ENCODE measurements at regions not wholly inside any gene's neighbourhood (a gene's known extent, or its start where the extent isn't known, plus 50 kb on each side); places are given as distances from the start of the nearest gene placed in this dataset.

- no peaks in the 10 kb centered on the region for H3K36me3 ChIP-seq (ENCODE audit: insufficient read depth, low read length)
- Mint-ChIP-seq H3K4me1 (ENCODE audit: low read depth) (no peaks in the 10 kb centered on the region), H3K27me3 (no peaks in the 10 kb centered on the region), H3K4me3 (no peak overlapping the region), H3K9me3 (peaks cover 12% of the 10 kb centered on the region), H3K27ac (no peak overlapping the region), H3K36me3 (ENCODE audit: low read depth) (no peaks in the 10 kb centered on the region)
- POLR2A ChIA-PET: no interaction called here
- H3K9me3 ChIP-seq (ENCODE audit: control insufficient read depth in 1 of 2, insufficient read depth in 1 of 2, low read length in 2 of 2): peaks cover 6 to 8% of the 10 kb centered on the region in 2 experiments
- H3K27me3 ChIP-seq (ENCODE audit: control insufficient read depth in 1 of 2, insufficient read depth in 2 of 2, low read length in 2 of 2): no peaks in the 10 kb centered on the region
- H3K4me1 ChIP-seq (ENCODE audit: insufficient read depth, low read length): no peaks in the 10 kb centered on the region
- H3K4me3 ChIP-seq (ENCODE audit: low read length): no peak overlapping the region
- TF ChIP-seq, protein P1, sequence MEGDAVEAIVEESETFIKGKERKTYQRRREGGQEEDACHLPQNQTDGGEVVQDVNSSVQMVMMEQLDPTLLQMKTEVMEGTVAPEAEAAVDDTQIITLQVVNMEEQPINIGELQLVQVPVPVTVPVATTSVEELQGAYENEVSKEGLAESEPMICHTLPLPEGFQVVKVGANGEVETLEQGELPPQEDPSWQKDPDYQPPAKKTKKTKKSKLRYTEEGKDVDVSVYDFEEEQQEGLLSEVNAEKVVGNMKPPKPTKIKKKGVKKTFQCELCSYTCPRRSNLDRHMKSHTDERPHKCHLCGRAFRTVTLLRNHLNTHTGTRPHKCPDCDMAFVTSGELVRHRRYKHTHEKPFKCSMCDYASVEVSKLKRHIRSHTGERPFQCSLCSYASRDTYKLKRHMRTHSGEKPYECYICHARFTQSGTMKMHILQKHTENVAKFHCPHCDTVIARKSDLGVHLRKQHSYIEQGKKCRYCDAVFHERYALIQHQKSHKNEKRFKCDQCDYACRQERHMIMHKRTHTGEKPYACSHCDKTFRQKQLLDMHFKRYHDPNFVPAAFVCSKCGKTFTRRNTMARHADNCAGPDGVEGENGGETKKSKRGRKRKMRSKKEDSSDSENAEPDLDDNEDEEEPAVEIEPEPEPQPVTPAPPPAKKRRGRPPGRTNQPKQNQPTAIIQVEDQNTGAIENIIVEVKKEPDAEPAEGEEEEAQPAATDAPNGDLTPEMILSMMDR (IDR thresholded peaks at IDR 0.05): no peak
- no peak for ATAC-seq (ENCODE audit: poor library complexity)
- CTCF ChIA-PET: no interaction called here
- intact Hi-C loops (cut with DNase I, micrococcal nuclease): no loop called here
- DNase-seq: no peak
- no peak overlapping the region for H3K27ac ChIP-seq (ENCODE audit: low read depth in 1 of 2, low read length in 2 of 2)
These were observed 674.3 kb upstream of the POU3F3 start for GRCh38 chr2:104179644-104180043.

DNA sequence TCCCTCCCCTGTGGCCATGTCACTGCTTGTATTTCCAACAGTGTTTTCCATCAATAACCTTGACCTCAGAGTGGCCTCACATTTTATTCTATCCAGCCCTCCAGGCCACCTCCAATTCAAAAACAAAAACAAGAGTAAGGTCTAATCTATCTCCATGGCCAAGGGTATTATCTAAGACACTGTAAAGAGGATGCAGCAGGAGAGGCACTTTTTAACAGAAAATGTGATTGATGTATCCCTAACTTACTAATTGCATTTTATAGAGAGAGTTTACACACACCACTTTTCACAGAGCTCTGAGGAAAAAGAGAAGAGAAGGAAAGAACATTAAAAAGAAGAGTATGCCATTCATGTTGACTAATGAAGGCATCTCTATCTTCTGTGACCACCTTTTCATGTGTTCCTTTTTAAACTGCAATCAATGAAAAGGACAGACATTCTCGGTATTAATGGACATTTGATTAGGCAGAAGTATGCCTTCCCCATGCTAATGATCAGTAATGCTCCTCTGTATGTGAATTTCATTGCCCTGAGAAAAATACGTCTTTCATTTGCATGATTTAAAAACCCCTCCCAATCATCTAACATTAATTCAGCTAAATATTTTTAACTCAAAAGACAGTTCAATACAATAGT, 653.3 kb upstream of the POU3F3 start:
- ATAC-seq (ENCODE audit: poor library complexity) (no peak), DNase-seq (no peak)
- Mint-ChIP-seq H3K4me3 (no peak overlapping the region), H3K27me3 (peaks cover 4% of the 10 kb centered on the region), H3K9me3 (peaks cover 3% of the 10 kb centered on the region), H3K4me1 (ENCODE audit: low read depth) (no peaks in the 10 kb centered on the region), H3K27ac (no peak overlapping the region), H3K36me3 (ENCODE audit: low read depth) (no peaks in the 10 kb centered on the region)
- TF ChIP-seq, protein P1 (IDR thresholded peaks at IDR 0.05): no peak
- H3K4me3 ChIP-seq (ENCODE audit: low read length): no peak overlapping the region
- H3K4me1 ChIP-seq (ENCODE audit: insufficient read depth, low read length): no peaks in the 10 kb centered on the region
- H3K27me3 ChIP-seq (ENCODE audit: control insufficient read depth in 1 of 2, insufficient read depth in 2 of 2, low read length in 2 of 2): no peaks in the 10 kb centered on the region
- intact Hi-C loops (cut with DNase I, micrococcal nuclease): no loop called here
- no peaks in the 10 kb centered on the region for H3K9me3 ChIP-seq (ENCODE audit: control insufficient read depth in 1 of 2, insufficient read depth in 1 of 2, low read length in 2 of 2)
- ChIA-PET POLR2A (no interaction called here), CTCF (no interaction called here)
- H3K27ac ChIP-seq (ENCODE audit: low read depth in 1 of 2, low read length in 2 of 2): no peak overlapping the region
- no peaks in the 10 kb centered on the region for H3K36me3 ChIP-seq (ENCODE audit: insufficient read depth, low read length)

GRCh38 chr2:104213758-104214157, 640.2 kb upstream of the POU3F3 start:
- H3K27me3 ChIP-seq (ENCODE audit: control insufficient read depth in 1 of 2, insufficient read depth in 2 of 2, low read length in 2 of 2): no peaks in the 10 kb centered on the region
- Mint-ChIP-seq H3K27ac (no peak overlapping the region), H3K4me1 (ENCODE audit: low read depth) (no peaks in the 10 kb centered on the region), H3K9me3 (peaks cover 3% of the 10 kb centered on the region), H3K4me3 (no peak overlapping the region), H3K27me3 (no peaks in the 10 kb centered on the region), H3K36me3 (ENCODE audit: low read depth) (no peaks in the 10 kb centered on the region)
- no peak for DNase-seq
- TF ChIP-seq, protein P1 (IDR thresholded peaks at IDR 0.05): no peak
- ChIA-PET POLR2A (no interaction called here), CTCF (no interaction called here)
- H3K9me3 ChIP-seq (ENCODE audit: control insufficient read depth in 1 of 2, insufficient read depth in 1 of 2, low read length in 2 of 2): peaks cover 0 to 4% of the 10 kb centered on the region in 2 experiments
- H3K4me3 ChIP-seq (ENCODE audit: low read length): no peak overlapping the region
- no peak overlapping the region for H3K27ac ChIP-seq (ENCODE audit: low read depth in 1 of 2, low read length in 2 of 2)
- intact Hi-C loops (cut with DNase I, micrococcal nuclease): no loop called here
- H3K36me3 ChIP-seq (ENCODE audit: insufficient read depth, low read length): no peaks in the 10 kb centered on the region
- no peaks in the 10 kb centered on the region for H3K4me1 ChIP-seq (ENCODE audit: insufficient read depth, low read length)
- no peak for ATAC-seq (ENCODE audit: poor library complexity)
